ENCODE measurements at regions not wholly inside any gene's neighbourhood (a gene's known extent, or its start where the extent isn't known, plus 50 kb on each side); places are given as distances from the start of the nearest gene placed in this dataset.
"Not testable (repeated sequence)": the region's sequence is repeated elsewhere in the genome, so short reads cannot be mapped to it uniquely, and the experiment has no call there.

DNA sequence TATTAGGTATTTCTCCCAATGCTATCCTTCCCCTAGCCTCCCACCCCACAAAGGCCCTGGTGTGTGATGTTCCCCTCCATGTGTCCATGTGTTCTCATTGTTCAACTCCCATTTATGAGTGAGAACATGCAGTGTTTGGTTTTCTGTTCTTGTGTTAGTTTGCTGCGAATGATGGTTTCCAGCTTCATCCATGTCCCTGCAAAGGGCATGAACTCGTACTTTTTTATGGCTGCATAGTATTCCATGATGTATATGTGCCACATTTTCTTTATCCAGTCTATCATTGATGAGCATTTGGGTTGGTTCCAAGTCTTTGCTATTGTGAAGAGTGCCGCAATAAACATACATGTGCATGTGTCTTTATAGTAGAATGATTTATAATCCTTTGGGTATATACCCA, 309.9 kb downstream of the PHF14 start:
- H3K4me3 ChIP-seq (ENCODE audit: low read length); H3K4me1 ChIP-seq (ENCODE audit: control insufficient read depth, insufficient read depth, low read length); DNase-seq; H3K27me3 ChIP-seq (ENCODE audit: control insufficient read depth, insufficient read depth, low read length); H3K36me3 ChIP-seq (ENCODE audit: control insufficient read depth, insufficient read depth, low read length); H3K27ac ChIP-seq (ENCODE audit: low read length); H3K9me3 ChIP-seq (replicated peaks; ENCODE audit: control insufficient read depth, low read depth, low read length): not testable (repeated sequence)
- no CpG with 5 or more reads among the region's 3 CpGs for WGBS (ENCODE audit: insufficient coverage)

DNA sequence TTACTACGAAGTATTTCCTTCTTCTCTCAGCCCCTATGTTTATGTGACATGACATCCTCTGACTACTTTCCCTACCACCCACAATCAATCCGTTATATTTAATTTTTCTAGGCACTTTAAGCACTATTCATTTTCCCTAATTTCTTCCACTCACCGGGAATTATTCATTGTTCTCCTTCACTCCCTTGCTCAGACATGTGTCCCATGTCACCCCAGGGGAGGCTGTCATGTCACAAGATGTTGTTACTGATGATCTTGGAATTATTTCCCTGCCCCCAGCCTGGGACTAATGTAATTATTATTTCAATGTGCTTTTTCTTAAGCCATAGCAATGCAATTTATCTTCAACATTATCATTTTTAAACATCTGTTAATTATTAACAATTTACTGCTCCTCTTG, 317.2 kb downstream of the PHF14 start:
- no peak for DNase-seq
- no peaks in the 10 kb centered on the region for H3K36me3 ChIP-seq (ENCODE audit: control insufficient read depth, insufficient read depth, low read length)
- H3K27ac ChIP-seq (ENCODE audit: low read length): no peak overlapping the region
- 72% methylated on average over 2 of the region's 3 CpGs for WGBS (ENCODE audit: insufficient coverage)
- no peaks in the 10 kb centered on the region for H3K27me3 ChIP-seq (ENCODE audit: control insufficient read depth, insufficient read depth, low read length)
- H3K4me1 ChIP-seq (ENCODE audit: control insufficient read depth, insufficient read depth, low read length): no peaks in the 10 kb centered on the region
- H3K9me3 ChIP-seq (replicated peaks; ENCODE audit: control insufficient read depth, low read depth, low read length): no peaks in the 10 kb centered on the region
- H3K4me3 ChIP-seq (ENCODE audit: low read length): no peak overlapping the region

DNA sequence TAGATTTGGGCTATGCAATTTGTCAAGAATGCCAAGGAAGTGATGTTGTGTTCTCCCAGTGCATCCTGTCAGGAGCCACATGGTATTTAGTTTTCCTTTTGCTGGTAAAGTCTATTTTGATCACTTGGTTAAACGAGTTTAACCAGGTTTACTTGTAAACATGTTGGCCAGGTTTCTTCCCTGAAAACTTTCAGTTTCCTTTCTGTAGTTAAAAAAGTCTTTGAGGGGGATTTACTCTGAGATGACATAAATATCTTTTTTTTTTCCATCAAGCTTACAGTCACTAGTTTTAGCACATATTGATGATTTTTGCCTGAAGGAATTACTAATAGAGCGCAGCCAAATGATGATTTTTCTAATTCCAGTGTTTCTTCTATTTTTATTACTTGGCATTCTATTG, 320.5 kb downstream of the PHF14 start:
- H3K4me3 ChIP-seq (ENCODE audit: low read length): no peak overlapping the region
- H3K9me3 ChIP-seq (replicated peaks; ENCODE audit: control insufficient read depth, low read depth, low read length): no peaks in the 10 kb centered on the region
- H3K27me3 ChIP-seq (ENCODE audit: control insufficient read depth, insufficient read depth, low read length): no peaks in the 10 kb centered on the region
- no peak overlapping the region for H3K27ac ChIP-seq (ENCODE audit: low read length)
- no peaks in the 10 kb centered on the region for H3K36me3 ChIP-seq (ENCODE audit: control insufficient read depth, insufficient read depth, low read length)
- no CpG with 5 or more reads among the region's 2 CpGs for WGBS (ENCODE audit: insufficient coverage)
- DNase-seq: no peak
- H3K4me1 ChIP-seq (ENCODE audit: control insufficient read depth, insufficient read depth, low read length): no peaks in the 10 kb centered on the region

- no peak overlapping the region for H3K4me3 ChIP-seq (ENCODE audit: low read length)
- no peak for DNase-seq
- no peaks in the 10 kb centered on the region for H3K9me3 ChIP-seq (replicated peaks; ENCODE audit: control insufficient read depth, low read depth, low read length)
- H3K4me1 ChIP-seq (ENCODE audit: control insufficient read depth, insufficient read depth, low read length): no peaks in the 10 kb centered on the region
- H3K27ac ChIP-seq (ENCODE audit: low read length): no peak overlapping the region
- 100% methylated on average over 1 of the region's 4 CpGs for WGBS (ENCODE audit: insufficient coverage)
- no peaks in the 10 kb centered on the region for H3K36me3 ChIP-seq (ENCODE audit: control insufficient read depth, insufficient read depth, low read length)
- H3K27me3 ChIP-seq (ENCODE audit: control insufficient read depth, insufficient read depth, low read length): no peaks in the 10 kb centered on the region
These were observed 321.3 kb downstream of the PHF14 start for GRCh38 chr7:11294965-11295364.

GRCh38 chr7:11297126-11297625, 323.5 kb downstream of the PHF14 start:
- WGBS (ENCODE audit: insufficient coverage): 48% methylated on average over 2 of the region's 5 CpGs
- no peak overlapping the region for H3K4me3 ChIP-seq (ENCODE audit: low read length)
- H3K36me3 ChIP-seq (ENCODE audit: control insufficient read depth, insufficient read depth, low read length): no peaks in the 10 kb centered on the region
- H3K9me3 ChIP-seq (replicated peaks; ENCODE audit: control insufficient read depth, low read depth, low read length): no peaks in the 10 kb centered on the region
- no peaks in the 10 kb centered on the region for H3K4me1 ChIP-seq (ENCODE audit: control insufficient read depth, insufficient read depth, low read length)
- no peak for DNase-seq
- no peaks in the 10 kb centered on the region for H3K27me3 ChIP-seq (ENCODE audit: control insufficient read depth, insufficient read depth, low read length)
- H3K27ac ChIP-seq (ENCODE audit: low read length): no peak overlapping the region

DNA sequence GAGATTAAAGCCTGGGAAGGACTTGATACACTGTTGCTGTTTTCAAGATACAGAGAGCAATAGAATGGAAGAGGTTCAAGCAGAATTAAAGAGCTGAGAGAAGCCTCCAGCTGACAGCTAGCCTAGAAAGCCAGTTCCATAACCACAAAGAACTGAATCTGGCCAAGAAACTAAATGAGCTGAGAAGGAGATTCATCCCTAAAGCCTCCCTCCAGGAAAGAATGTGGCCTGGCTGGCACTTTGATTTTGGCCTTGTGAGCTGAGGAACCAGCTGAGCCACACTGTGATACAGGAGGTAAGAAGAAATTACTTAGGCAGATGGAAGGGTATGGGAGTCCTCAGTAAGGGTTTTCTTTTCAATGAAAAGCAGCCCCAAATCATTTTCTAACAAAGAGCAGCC, 324.1 kb downstream of the PHF14 start:
- Histone ChIP-seq H3K4me1 (ENCODE audit: control insufficient read depth, insufficient read depth, low read length) (no peaks in the 10 kb centered on the region), H3K9me3 (replicated peaks; ENCODE audit: control insufficient read depth, low read depth, low read length) (no peaks in the 10 kb centered on the region), H3K27ac (ENCODE audit: low read length) (no peak overlapping the region), H3K36me3 (ENCODE audit: control insufficient read depth, insufficient read depth, low read length) (no peaks in the 10 kb centered on the region), H3K4me3 (ENCODE audit: low read length) (no peak overlapping the region), H3K27me3 (ENCODE audit: control insufficient read depth, insufficient read depth, low read length) (no peaks in the 10 kb centered on the region)
- peak; percentile 1 for DNase-seq

GRCh38 chr7:11298220-11298619, 324.5 kb downstream of the PHF14 start:
- no peaks in the 10 kb centered on the region for H3K36me3 ChIP-seq (ENCODE audit: control insufficient read depth, insufficient read depth, low read length)
- no peaks in the 10 kb centered on the region for H3K27me3 ChIP-seq (ENCODE audit: control insufficient read depth, insufficient read depth, low read length)
- no peaks in the 10 kb centered on the region for H3K4me1 ChIP-seq (ENCODE audit: control insufficient read depth, insufficient read depth, low read length)
- no peak for DNase-seq
- 79% methylated on average over 11 of the region's 11 CpGs for WGBS (ENCODE audit: insufficient coverage)
- H3K4me3 ChIP-seq (ENCODE audit: low read length): no peak overlapping the region
- H3K9me3 ChIP-seq (replicated peaks; ENCODE audit: control insufficient read depth, low read depth, low read length): no peaks in the 10 kb centered on the region
- H3K27ac ChIP-seq (ENCODE audit: low read length): no peak overlapping the region

DNA sequence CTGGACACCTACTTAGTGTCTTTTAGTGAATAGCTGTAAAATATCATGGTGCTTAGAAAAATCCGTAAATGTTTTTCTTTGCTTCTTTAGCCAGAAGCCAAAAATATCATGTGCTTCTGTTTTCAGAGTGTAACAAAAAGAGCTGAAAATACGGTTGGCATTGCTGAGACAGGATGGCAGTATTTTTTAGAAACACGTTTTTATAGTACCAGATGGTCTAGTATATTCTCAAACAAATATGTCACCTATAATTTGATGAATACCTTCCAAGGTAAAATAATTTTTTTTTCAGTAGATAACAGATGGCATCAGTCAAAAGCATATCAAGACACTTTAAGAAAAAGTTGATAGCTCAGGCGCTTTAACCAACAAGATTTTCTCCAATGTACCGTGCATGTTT, 326.6 kb downstream of the PHF14 start:
- no peak for DNase-seq
- Histone ChIP-seq H3K27ac (ENCODE audit: low read length) (no peak overlapping the region), H3K36me3 (ENCODE audit: control insufficient read depth, insufficient read depth, low read length) (no peaks in the 10 kb centered on the region), H3K9me3 (replicated peaks; ENCODE audit: control insufficient read depth, low read depth, low read length) (no peaks in the 10 kb centered on the region), H3K27me3 (ENCODE audit: control insufficient read depth, insufficient read depth, low read length) (no peaks in the 10 kb centered on the region), H3K4me1 (ENCODE audit: control insufficient read depth, insufficient read depth, low read length) (no peaks in the 10 kb centered on the region), H3K4me3 (ENCODE audit: low read length) (no peak overlapping the region)
- WGBS (ENCODE audit: insufficient coverage): no CpG with 5 or more reads among the region's 5 CpGs

GRCh38 chr7:11302121-11302520, 328.4 kb downstream of the PHF14 start:
- DNase-seq: no peak
- Histone ChIP-seq H3K4me3 (ENCODE audit: low read length) (no peak overlapping the region), H3K27ac (ENCODE audit: low read length) (no peak overlapping the region), H3K9me3 (replicated peaks; ENCODE audit: control insufficient read depth, low read depth, low read length) (no peaks in the 10 kb centered on the region), H3K27me3 (ENCODE audit: control insufficient read depth, insufficient read depth, low read length) (no peaks in the 10 kb centered on the region), H3K36me3 (ENCODE audit: control insufficient read depth, insufficient read depth, low read length) (no peaks in the 10 kb centered on the region), H3K4me1 (ENCODE audit: control insufficient read depth, insufficient read depth, low read length) (no peaks in the 10 kb centered on the region)

- Histone ChIP-seq H3K9me3 (replicated peaks; ENCODE audit: control insufficient read depth, low read depth, low read length) (no peaks in the 10 kb centered on the region), H3K4me1 (ENCODE audit: control insufficient read depth, insufficient read depth, low read length) (no peaks in the 10 kb centered on the region), H3K27me3 (ENCODE audit: control insufficient read depth, insufficient read depth, low read length) (no peaks in the 10 kb centered on the region), H3K36me3 (ENCODE audit: control insufficient read depth, insufficient read depth, low read length) (no peaks in the 10 kb centered on the region), H3K4me3 (ENCODE audit: low read length) (no peak overlapping the region), H3K27ac (ENCODE audit: low read length) (no peak overlapping the region)
- no CpG with 5 or more reads among the region's 2 CpGs for WGBS (ENCODE audit: insufficient coverage)
- peak; percentile 42 for DNase-seq
These were observed 340.1 kb downstream of the PHF14 start for GRCh38 chr7:11313801-11314200.

- DNase-seq: no peak
- H3K4me3 ChIP-seq (ENCODE audit: low read length): no peak overlapping the region
- WGBS (ENCODE audit: insufficient coverage): 93% methylated on average over 3 of the region's 3 CpGs
- H3K4me1 ChIP-seq (ENCODE audit: control insufficient read depth, insufficient read depth, low read length): no peaks in the 10 kb centered on the region
- no peak overlapping the region for H3K27ac ChIP-seq (ENCODE audit: low read length)
- no peaks in the 10 kb centered on the region for H3K9me3 ChIP-seq (replicated peaks; ENCODE audit: control insufficient read depth, low read depth, low read length)
- H3K27me3 ChIP-seq (ENCODE audit: control insufficient read depth, insufficient read depth, low read length): no peaks in the 10 kb centered on the region
- no peaks in the 10 kb centered on the region for H3K36me3 ChIP-seq (ENCODE audit: control insufficient read depth, insufficient read depth, low read length)
These were observed 342.1 kb downstream of the PHF14 start for GRCh38 chr7:11315666-11316258.
